Endothelial cell of umbilical vein (primary cell): ENCODE measurements at regions not wholly inside any gene's neighbourhood (a gene's known extent, or its start where the extent isn't known, plus 50 kb on each side); places are given as distances from the start of the nearest gene placed in this dataset.

ENCODE experiments used
- BruUV-seq: library from RNA; stranded (reverse); fragments of 400-500 nt; replicated peaks from 2 replicates; lab custom pipeline; 2021; lab: Mats Ljungman, UMichigan
- CTCF ChIA-PET: fragments of 300-600, 350-600 bp; sonication (Branson Sonifier 250); formaldehyde crosslinking; loops from one replicate; lab custom pipeline; 2021; ENCODE audit warnings: antibody characterized with exemption, inconsistent platforms; lab: Charles Lee
- POLR2A ChIA-PET: fragments of 300-600, 350-600 bp; sonication (Branson Sonifier 250); formaldehyde crosslinking; loops from one replicate; lab custom pipeline; 2021; ENCODE audit warnings: antibody characterized with exemption, inconsistent platforms; lab: Charles Lee
- DNase-seq: peaks from one replicate; pipeline ENCODE4 v3.0.0-alpha.2; 2011; ENCODE audit warnings: low read depth, low spot score
- FAIRE-seq: peaks from 2 replicates; lab custom pipeline; 2011; peaks lifted over from hg19 to GRCh38; lab: Jason Lieb, UNC
- H2AFZ ChIP-seq: 2 replicates; pipeline ENCODE4 v1.6.0; 2012; ENCODE audit warnings: low read depth, low read length, control low read depth, inconsistent platforms
- H3K27ac ChIP-seq: 2 replicates; pipeline ENCODE4 v1.5.1; 2011; ENCODE audit warnings: low read depth, mild to moderate bottlenecking, control low read depth, low read length, moderate library complexity; ENCODE audit not compliant: insufficient read depth
- H3K27me3 ChIP-seq, 2 experiments: 2 replicates each; pipeline versions ENCODE4 v1.6.0 to v1.6.1; 2011; ENCODE audit warnings: low read length in 2 of 2, mixed read lengths in 1 of 2; ENCODE audit not compliant: control insufficient read depth in 2 of 2, insufficient read depth in 2 of 2
- H3K36me3 ChIP-seq, 2 experiments: 2 replicates in 1 of 2; 3 replicates in 1 of 2; pipeline ENCODE4 v1.5.1; 2011; ENCODE audit warnings: low read length in 2 of 2, mild to moderate bottlenecking in 1 of 2, moderate library complexity in 1 of 2; ENCODE audit not compliant: control insufficient read depth in 2 of 2, insufficient read depth in 2 of 2; ENCODE audit errors: extremely low read depth in 1 of 2
- H3K4me1 ChIP-seq: 3 replicates; pipeline ENCODE4 v1.5.1; 2011; ENCODE audit warnings: mild to moderate bottlenecking, low read length; ENCODE audit not compliant: control insufficient read depth, insufficient read depth; ENCODE audit errors: extremely low read depth
- H3K4me2 ChIP-seq: 2 replicates; pipeline ENCODE4 v1.6.1; 2011; ENCODE audit warnings: low read length, control low read depth, mixed read lengths; ENCODE audit not compliant: insufficient read depth
- H3K4me3 ChIP-seq, 3 experiments: fragments of 200-600 bp in 1 of 3; sonication (generic), shearing (Covaris generic) in 1 of 3; replicated peaks in 1 of 3; 2 replicates each; pipeline ENCODE4 v1.5.1; 2011 to 2016; ENCODE audit warnings: control low read depth in 3 of 3, low read length in 3 of 3, mild to moderate bottlenecking in 2 of 3, inconsistent platforms in 1 of 3, low read depth in 1 of 3, moderate library complexity in 1 of 3; ENCODE audit not compliant: insufficient read depth in 1 of 3
- H3K79me2 ChIP-seq: 2 replicates; pipeline ENCODE4 v1.6.0; 2012; ENCODE audit warnings: low read length, inconsistent platforms; ENCODE audit not compliant: control insufficient read depth, insufficient read depth
- H3K9ac ChIP-seq: replicated peaks from 2 replicates; pipeline ENCODE3; 2011; ENCODE audit warnings: low read length, control low read depth; ENCODE audit not compliant: insufficient read depth; ENCODE audit errors: extremely low read depth
- H3K9me1 ChIP-seq: replicated peaks from 3 replicates; pipeline ENCODE4 v1.6.0; 2011; ENCODE audit warnings: mild to moderate bottlenecking, low read length; ENCODE audit not compliant: control insufficient read depth, insufficient read depth; ENCODE audit errors: extremely low read depth
- H3K9me3 ChIP-seq: replicated peaks from 2 replicates; pipeline ENCODE4 v1.5.1; 2012; ENCODE audit warnings: low read length, inconsistent platforms; ENCODE audit not compliant: control insufficient read depth, insufficient read depth
- H4K20me1 ChIP-seq: replicated peaks from 2 replicates; pipeline ENCODE3; 2011; ENCODE audit warnings: mild to moderate bottlenecking, low read length; ENCODE audit not compliant: control insufficient read depth, insufficient read depth; ENCODE audit errors: extremely low read depth
- EZH2 ChIP-seq: IDR thresholded peaks from 2 replicates; pipeline ENCODE4 v1.6.1; 2012; ENCODE audit warnings: borderline replicate concordance, low read depth, mild to moderate bottlenecking, moderate library complexity, low read length, inconsistent platforms; ENCODE audit not compliant: severe bottlenecking
- FOS ChIP-seq: IDR thresholded peaks from 2 replicates; pipeline ENCODE4 v1.6.1; 2011; ENCODE audit warnings: mild to moderate bottlenecking, low read length, moderate library complexity, borderline replicate concordance; ENCODE audit not compliant: insufficient read depth
- GATA2 ChIP-seq: IDR thresholded peaks from 2 replicates; pipeline ENCODE4 v1.7.0; 2011; ENCODE audit warnings: low read depth, mild to moderate bottlenecking, moderate library complexity, mixed read lengths, low read length; ENCODE audit not compliant: insufficient read length, insufficient read depth
- JUN ChIP-seq: IDR thresholded peaks from 2 replicates; pipeline ENCODE4 v1.6.1; 2011; ENCODE audit warnings: borderline replicate concordance, low read depth; ENCODE audit not compliant: insufficient read length, insufficient read depth
- MYC ChIP-seq: IDR thresholded peaks from one replicate; pipeline ENCODE4 v1.6.1; 2011; ENCODE audit warnings: mild to moderate bottlenecking, low read depth, low read length
- POLR2A ChIP-seq: IDR thresholded peaks from 2 replicates; pipeline ENCODE4 v1.6.1; 2012; ENCODE audit warnings: low read depth, mild to moderate bottlenecking, control low read depth, low read length
- POLR2AphosphoS5 ChIP-seq: IDR thresholded peaks from 2 replicates; pipeline ENCODE4 v1.6.1; 2012; ENCODE audit warnings: low read depth, mild to moderate bottlenecking, control low read depth, low read length, moderate library complexity; ENCODE audit not compliant: insufficient read depth
- dilution Hi-C: fragments of 300-500 bp; cut with MboI; formaldehyde crosslinking; loops from one replicate; pipeline ENCODE4 v1.15.0; 2019; ENCODE audit warnings: low sequenced_read_pairs; ENCODE audit not compliant: extremely low pct_ligation_motif_present
- intact Hi-C: fragments of 100-400 bp; cut with micrococcal nuclease; formaldehyde crosslinking; loops from one replicate; pipeline ENCODE4 v1.10.0; 2022
- TF ChIP-seq, protein P1 (sequence below): IDR thresholded peaks from 2 replicates; pipeline ENCODE4 v1.6.1; 2011; ENCODE audit not compliant: insufficient read depth, insufficient read length
- TF ChIP-seq, protein P2 (sequence below), 2 donors: IDR thresholded peaks; 1 replicate in 1 of 2; 2 replicates in 1 of 2; pipeline ENCODE4 v1.5.1; 2011; ENCODE audit warnings: low read length in 2 of 2, mild to moderate bottlenecking in 2 of 2, moderate library complexity in 2 of 2, control low read depth in 1 of 2, inconsistent platforms in 1 of 2, low read depth in 1 of 2; ENCODE audit not compliant: insufficient read depth in 1 of 2; ENCODE audit errors: extremely low read depth in 1 of 2

DNA sequence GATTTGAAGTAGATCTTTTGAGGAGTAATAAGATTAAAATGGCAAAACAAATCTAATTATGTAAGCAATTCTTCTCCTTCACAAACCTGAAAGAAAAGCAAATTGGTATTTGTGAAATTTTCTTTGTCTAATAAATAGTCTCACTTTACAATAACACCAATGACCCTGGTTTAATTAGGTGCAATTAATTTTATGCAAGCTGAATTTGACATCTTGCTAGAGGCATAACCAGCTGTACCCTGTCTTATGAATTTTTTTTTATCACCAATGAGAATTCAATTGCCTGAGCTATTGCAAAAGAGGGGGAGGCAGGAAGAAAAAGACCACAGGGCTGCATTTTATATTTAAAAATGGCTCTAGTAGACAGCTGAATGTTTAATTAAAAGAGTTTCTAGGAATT, 113.5 kb upstream of the IL12A start:
- Histone ChIP-seq H3K9ac (no peak overlapping the region), H3K4me3 (no peak overlapping the region), H3K27ac (no peak overlapping the region), H2AFZ (no peak overlapping the region), H3K4me2 (no peak overlapping the region), H4K20me1 (no peaks in the 10 kb centered on the region), H3K9me3 (no peaks in the 10 kb centered on the region), H3K9me1 (no peaks in the 10 kb centered on the region), H3K36me3 (peaks cover 0 to 4% of the 10 kb centered on the region in 2 experiments), H3K27me3 (no peaks in the 10 kb centered on the region), H3K79me2 (peaks cover 40% of the 10 kb centered on the region), H3K4me1 (peaks cover 19% of the 10 kb centered on the region)
- dilution Hi-C loops (no loop called here), intact Hi-C loops (loop anchor here (1.0 to 10.0 kb wide), 2 partner anchors 8 to 690 kb away; partner anchors contain the start of gene KPNA4)
- TF ChIP-seq, protein P1, sequence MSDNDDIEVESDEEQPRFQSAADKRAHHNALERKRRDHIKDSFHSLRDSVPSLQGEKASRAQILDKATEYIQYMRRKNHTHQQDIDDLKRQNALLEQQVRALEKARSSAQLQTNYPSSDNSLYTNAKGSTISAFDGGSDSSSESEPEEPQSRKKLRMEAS, result no peak
- TF ChIP-seq JUN, result no peak
- TF ChIP-seq FOS, result no peak
- no peak for TF ChIP-seq POLR2A
- no peak for TF ChIP-seq MYC
- TF ChIP-seq POLR2AphosphoS5, result no peak
- TF ChIP-seq GATA2, result no peak
- no peak for TF ChIP-seq EZH2
- TF ChIP-seq, protein P2, sequence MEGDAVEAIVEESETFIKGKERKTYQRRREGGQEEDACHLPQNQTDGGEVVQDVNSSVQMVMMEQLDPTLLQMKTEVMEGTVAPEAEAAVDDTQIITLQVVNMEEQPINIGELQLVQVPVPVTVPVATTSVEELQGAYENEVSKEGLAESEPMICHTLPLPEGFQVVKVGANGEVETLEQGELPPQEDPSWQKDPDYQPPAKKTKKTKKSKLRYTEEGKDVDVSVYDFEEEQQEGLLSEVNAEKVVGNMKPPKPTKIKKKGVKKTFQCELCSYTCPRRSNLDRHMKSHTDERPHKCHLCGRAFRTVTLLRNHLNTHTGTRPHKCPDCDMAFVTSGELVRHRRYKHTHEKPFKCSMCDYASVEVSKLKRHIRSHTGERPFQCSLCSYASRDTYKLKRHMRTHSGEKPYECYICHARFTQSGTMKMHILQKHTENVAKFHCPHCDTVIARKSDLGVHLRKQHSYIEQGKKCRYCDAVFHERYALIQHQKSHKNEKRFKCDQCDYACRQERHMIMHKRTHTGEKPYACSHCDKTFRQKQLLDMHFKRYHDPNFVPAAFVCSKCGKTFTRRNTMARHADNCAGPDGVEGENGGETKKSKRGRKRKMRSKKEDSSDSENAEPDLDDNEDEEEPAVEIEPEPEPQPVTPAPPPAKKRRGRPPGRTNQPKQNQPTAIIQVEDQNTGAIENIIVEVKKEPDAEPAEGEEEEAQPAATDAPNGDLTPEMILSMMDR (IDR thresholded peaks at IDR 0.05; ENCODE audit: extremely low read depth in 1 of 2, insufficient read depth in 1 of 2, low read depth in 1 of 2, low read length in 2 of 2), result no peak
- ChIA-PET POLR2A (no interaction called here), CTCF (interaction anchor here (1.2 to 1.4 kb wide), 2 partner anchors 9 to 22 kb away, joined by 3 to 4 read pairs; no protein-coding TSS in a partner anchor)
- FAIRE-seq (no peak), DNase-seq (no peak)
- BruUV-seq, result no TSS peak
